HG02798 (cell line): ENCODE measurements at regions not wholly inside any gene's neighbourhood (a gene's known extent, or its start where the extent isn't known, plus 50 kb on each side); places are given as distances from the start of the nearest gene placed in this dataset.

Experiments used
- ATAC-seq: cut with Tn5 transposase; IDR thresholded peaks from one replicate; pipeline ENCODE4 v1.9.1; 2021; ENCODE audit warnings: mild to moderate bottlenecking; ENCODE audit not compliant: unreplicated experiment, poor library complexity

- ATAC-seq, result no peak
Observed at GRCh38 chr1:80244372-80244771, 1237.8 kb upstream of the ADGRL4 start.

GRCh38 chr1:80241566-80241965, 1235.0 kb upstream of the ADGRL4 start:
- no peak for ATAC-seq

GRCh38 chr1:80225510-80225909, 1219.0 kb upstream of the ADGRL4 start:
- no peak for ATAC-seq

- ATAC-seq, result no peak
Observed at GRCh38 chr1:80221319-80221718, 1214.8 kb upstream of the ADGRL4 start.

- peak; percentile 81 for ATAC-seq
Observed at GRCh38 chr1:80218112-80218511, 1211.6 kb upstream of the ADGRL4 start.

GRCh38 chr1:80217377-80217986, 1211.0 kb upstream of the ADGRL4 start:
- no peak for ATAC-seq

- peak; percentile 48 for ATAC-seq
Observed at GRCh38 chr1:80214888-80215540, 1208.5 kb upstream of the ADGRL4 start.

- ATAC-seq, result no peak
Observed at GRCh38 chr1:80212948-80213347, 1206.4 kb upstream of the ADGRL4 start.

GRCh38 chr1:80211691-80212380, 1205.3 kb upstream of the ADGRL4 start:
- no peak for ATAC-seq

GRCh38 chr1:80202118-80202517, 1195.6 kb upstream of the ADGRL4 start:
- ATAC-seq, result no peak

- ATAC-seq, result no peak
Observed at GRCh38 chr1:80194221-80194620, 1187.7 kb upstream of the ADGRL4 start.

GRCh38 chr1:80181418-80181817, 1174.9 kb upstream of the ADGRL4 start:
- no peak for ATAC-seq

- no peak for ATAC-seq
Observed at GRCh38 chr1:80171631-80172030, 1165.1 kb upstream of the ADGRL4 start.

- ATAC-seq, result no peak
Observed at GRCh38 chr1:80170811-80171485, 1164.4 kb upstream of the ADGRL4 start.

- no peak for ATAC-seq
Observed at GRCh38 chr1:80164150-80164549, 1157.6 kb upstream of the ADGRL4 start.

- no peak for ATAC-seq
Observed at GRCh38 chr1:80163686-80164085, 1157.2 kb upstream of the ADGRL4 start.

- no peak for ATAC-seq
Observed at GRCh38 chr1:80158771-80159170, 1152.2 kb upstream of the ADGRL4 start.

GRCh38 chr1:80158266-80158665, 1151.7 kb upstream of the ADGRL4 start:
- ATAC-seq, result no peak

- ATAC-seq, result no peak
Observed at GRCh38 chr1:80155371-80155770, 1148.8 kb upstream of the ADGRL4 start.

- ATAC-seq, result no peak
Observed at GRCh38 chr1:80154176-80154575, 1147.6 kb upstream of the ADGRL4 start.

- ATAC-seq, result no peak
Observed at GRCh38 chr1:80153762-80154161, 1147.2 kb upstream of the ADGRL4 start.
